Adrenal gland (tissue), 9 donors: ENCODE measurements at regions not wholly inside any gene's neighbourhood (a gene's known extent, or its start where the extent isn't known, plus 50 kb on each side); places are given as distances from the start of the nearest gene placed in this dataset.

ENCODE experiments used
- DNase-seq, 7 donors: peaks; one replicate each; pipeline ENCODE4 v3.0.0-alpha.2; 2019 to 2020
- H3K27ac ChIP-seq, 5 donors: fragments of 200-600 bp; sonication (generic) in 4 of 5; 1 replicate in 3 of 5; 2 replicates in 2 of 5; pipeline versions ENCODE4 v1.5.1 to v1.8.0; 2016 to 2020; ENCODE audit warnings: mild to moderate bottlenecking in 1 of 5
- H3K27me3 ChIP-seq: fragments of 200-600 bp; 2 replicates; pipeline ENCODE4 v1.8.0; 2021
- H3K36me3 ChIP-seq, 2 donors: fragments of 200-600 bp; replicated peaks in 1 of 2; 1 replicate in 1 of 2; 2 replicates in 1 of 2; pipeline versions ENCODE4 v1.5.1 to v1.8.0; 2018 to 2022
- H3K4me1 ChIP-seq, 2 donors: fragments of 200-600 bp; replicated peaks in 1 of 2; 1 replicate in 1 of 2; 2 replicates in 1 of 2; pipeline versions ENCODE4 v1.5.1 to v1.8.0; 2018 to 2021
- H3K4me3 ChIP-seq, 4 donors: fragments of 200-600 bp; sonication (generic) in 3 of 4; one replicate each; pipeline ENCODE4 v1.5.1; 2016 to 2018
- H3K9me3 ChIP-seq, 3 donors: fragments of 200-600 bp; sonication (generic) in 1 of 3; replicated peaks in 1 of 3; 1 replicate in 2 of 3; 2 replicates in 1 of 3; pipeline versions ENCODE4 v1.5.1 to v1.8.0; 2016 to 2021
- POLR2A ChIP-seq, 2 donors: fragments of 450-650 bp; IDR thresholded peaks; one replicate each; pipeline ENCODE4 v1.6.1; 2017; ENCODE audit warnings: antibody characterized with exemption in 2 of 2, mild to moderate bottlenecking in 2 of 2, moderate library complexity in 1 of 2
- WGBS, 4 donors: extraction: QIAGEN DNeasy Blood & Tissue Kit in 2 of 4; methylation state at CpG; one replicate each; pipeline versions ENCODE4 v1.1.5 to v1.1.7; 2013 to 2017; 5-methylcytosine and 5-hydroxymethylcytosine counted together
- intact Hi-C, 2 donors: fragments of 100-400 bp; cut with DNase I; formaldehyde crosslinking; loops; one replicate each; pipeline versions ENCODE4 v1.14.1 to v1.15.0; 2022 to 2023
- TF ChIP-seq, protein P1 (sequence below), 6 experiments: fragments of 450-650 bp in 4 of 6; fragments of 200-600 bp in 2 of 6; sonication (generic) in 1 of 6; IDR thresholded peaks; 1 replicate in 5 of 6; 2 replicates in 1 of 6; pipeline versions ENCODE4 v1.5.1 to v1.8.0; 2016 to 2021; ENCODE audit warnings: antibody characterized with exemption in 6 of 6, mild to moderate bottlenecking in 2 of 6, moderate library complexity in 1 of 6
- donor health status: healthy with polysubstance abuse.
- donor health status: Bipolar disorder and iron deficiency.
- donor health status: DM: yes; HTN: yes; CAD: no.
- donor health status: DM: no; HTN: no; CAD: no.
- donor health status: DM: no; HTN: no; CAD: no.

DNA sequence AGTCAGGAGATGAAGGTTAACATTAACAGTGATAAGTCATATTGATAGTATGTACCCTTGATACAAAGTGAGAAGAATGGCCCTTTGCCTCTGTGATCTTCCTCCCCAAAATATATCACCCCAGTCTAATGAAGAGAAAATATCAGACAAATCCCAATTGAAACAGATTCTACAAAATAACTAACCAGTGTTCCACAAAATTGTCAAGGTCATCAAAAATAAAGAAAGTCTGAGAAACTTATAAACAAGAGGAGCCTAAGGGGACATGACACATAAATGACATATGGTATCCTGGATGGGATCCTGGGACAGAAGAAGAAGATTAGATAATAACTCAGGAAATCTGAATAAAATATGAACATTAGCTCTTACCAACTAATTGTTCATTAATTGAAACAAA is 398.4 kb downstream of the DSC3 start:
- Histone ChIP-seq H3K4me1 (no peaks in the 10 kb centered on the region), H3K9me3 (no peaks in the 10 kb centered on the region), H3K27me3 (no peaks in the 10 kb centered on the region), H3K36me3 (no peaks in the 10 kb centered on the region), H3K27ac (no peak overlapping the region), H3K4me3 (no peak overlapping the region)
- no peak for TF ChIP-seq POLR2A (IDR thresholded peaks at IDR 0.05)
- TF ChIP-seq, protein P1, sequence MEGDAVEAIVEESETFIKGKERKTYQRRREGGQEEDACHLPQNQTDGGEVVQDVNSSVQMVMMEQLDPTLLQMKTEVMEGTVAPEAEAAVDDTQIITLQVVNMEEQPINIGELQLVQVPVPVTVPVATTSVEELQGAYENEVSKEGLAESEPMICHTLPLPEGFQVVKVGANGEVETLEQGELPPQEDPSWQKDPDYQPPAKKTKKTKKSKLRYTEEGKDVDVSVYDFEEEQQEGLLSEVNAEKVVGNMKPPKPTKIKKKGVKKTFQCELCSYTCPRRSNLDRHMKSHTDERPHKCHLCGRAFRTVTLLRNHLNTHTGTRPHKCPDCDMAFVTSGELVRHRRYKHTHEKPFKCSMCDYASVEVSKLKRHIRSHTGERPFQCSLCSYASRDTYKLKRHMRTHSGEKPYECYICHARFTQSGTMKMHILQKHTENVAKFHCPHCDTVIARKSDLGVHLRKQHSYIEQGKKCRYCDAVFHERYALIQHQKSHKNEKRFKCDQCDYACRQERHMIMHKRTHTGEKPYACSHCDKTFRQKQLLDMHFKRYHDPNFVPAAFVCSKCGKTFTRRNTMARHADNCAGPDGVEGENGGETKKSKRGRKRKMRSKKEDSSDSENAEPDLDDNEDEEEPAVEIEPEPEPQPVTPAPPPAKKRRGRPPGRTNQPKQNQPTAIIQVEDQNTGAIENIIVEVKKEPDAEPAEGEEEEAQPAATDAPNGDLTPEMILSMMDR (IDR thresholded peaks at IDR 0.05), result no peak
- intact Hi-C loops, result no loop called here
- no peak for DNase-seq

DNA sequence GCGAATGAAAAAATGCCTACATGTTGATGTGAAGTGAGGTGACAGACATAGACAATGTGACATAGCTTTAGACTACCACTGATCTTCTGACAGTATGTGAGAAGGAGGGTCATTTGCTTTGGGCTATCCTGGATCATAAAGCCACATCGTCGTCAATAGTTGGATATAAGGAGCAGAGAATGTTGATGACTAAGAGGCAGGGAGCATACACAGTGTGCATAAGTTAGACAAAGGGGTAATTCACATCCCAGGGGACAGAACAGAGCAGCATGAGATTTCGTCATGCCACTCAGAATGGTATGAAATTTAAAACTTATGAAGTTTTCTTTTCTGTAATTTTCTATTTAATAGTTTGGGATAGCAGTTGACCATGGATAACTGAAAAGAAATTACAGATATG is 403.2 kb downstream of the DSC3 start:
- Histone ChIP-seq H3K9me3 (no peaks in the 10 kb centered on the region), H3K4me1 (no peaks in the 10 kb centered on the region), H3K27me3 (no peaks in the 10 kb centered on the region), H3K36me3 (no peaks in the 10 kb centered on the region), H3K27ac (no peak overlapping the region), H3K4me3 (no peak overlapping the region)
- intact Hi-C loops, result no loop called here
- no peak for DNase-seq
- TF ChIP-seq POLR2A (IDR thresholded peaks at IDR 0.05), result no peak
- TF ChIP-seq, protein P1 (IDR thresholded peaks at IDR 0.05), result no peak
- 59 to 78% (median 71%) methylated on average over 4 of the region's 4 CpGs for WGBS, 4 donors

DNA sequence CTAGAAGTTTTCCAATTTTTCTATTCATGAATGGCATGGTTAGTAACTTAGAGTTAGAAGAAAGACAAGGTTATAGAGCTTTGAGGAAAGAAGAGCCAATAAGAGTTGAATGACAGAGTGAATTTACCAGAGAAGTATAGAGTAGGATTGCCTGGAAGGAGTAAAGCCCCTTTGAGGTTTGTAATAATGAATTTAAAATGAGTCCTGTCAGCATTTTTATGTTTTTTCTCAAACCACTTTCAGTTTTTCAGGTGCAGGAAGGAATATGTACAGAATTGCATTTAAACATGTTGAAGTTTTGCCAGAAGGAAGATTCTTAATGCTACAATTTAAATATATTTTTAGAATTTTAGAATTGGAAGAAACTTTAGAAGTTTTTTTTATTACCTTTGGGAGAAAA is 408.3 kb downstream of the DSC3 start:
- intact Hi-C loops, result no loop called here
- no peaks in the 10 kb centered on the region for H3K36me3 ChIP-seq

DNA sequence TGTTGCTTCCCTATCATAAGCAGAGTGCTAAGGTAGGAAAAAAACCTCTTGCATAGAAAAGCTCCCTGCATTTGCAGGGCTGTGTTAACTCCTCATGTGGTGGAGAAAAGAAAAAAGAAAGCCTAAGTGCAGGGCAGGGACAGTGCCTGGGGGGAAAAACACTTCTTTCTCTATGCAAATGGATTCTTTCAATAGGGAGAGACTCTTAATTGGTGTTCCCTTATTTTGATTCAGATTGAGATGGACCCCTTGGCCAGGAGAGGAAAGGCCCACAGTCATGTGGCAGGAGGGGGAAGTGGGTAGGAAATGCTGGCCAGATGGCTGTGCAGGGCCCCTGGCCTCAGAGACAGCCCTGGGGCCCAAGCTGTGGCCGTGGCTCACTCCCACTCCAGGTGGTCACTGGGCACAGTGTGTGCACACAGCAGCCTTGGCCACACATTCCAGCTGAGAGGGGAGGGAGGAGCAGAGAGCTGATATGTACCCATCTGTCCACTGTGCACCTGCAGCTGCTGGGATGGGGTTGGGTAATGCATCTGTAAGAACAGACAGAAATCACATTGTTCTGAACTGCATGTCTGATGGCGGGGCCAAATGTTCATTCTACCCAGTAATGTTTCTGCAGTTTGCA is 410.4 kb downstream of the DSC3 start:
- 51 to 66% (median 61%) methylated on average over 2 of the region's 2 CpGs for WGBS, 4 donors

More for the DNA sequence above, 408.3 kb downstream of the DSC3 start:
- H3K27ac ChIP-seq, result no peak overlapping the region
- TF ChIP-seq POLR2A (IDR thresholded peaks at IDR 0.05), result no peak
- TF ChIP-seq, protein P1 (IDR thresholded peaks at IDR 0.05), result no peak
- no peaks in the 10 kb centered on the region for H3K9me3 ChIP-seq
- no peaks in the 10 kb centered on the region for H3K4me1 ChIP-seq
- no peaks in the 10 kb centered on the region for H3K27me3 ChIP-seq
- H3K4me3 ChIP-seq, result no peak overlapping the region
- DNase-seq, result no peak

More for the DNA sequence above, 410.4 kb downstream of the DSC3 start:
- no peaks in the 10 kb centered on the region for H3K9me3 ChIP-seq
- DNase-seq, result no peak
- no peak overlapping the region for H3K4me3 ChIP-seq
- TF ChIP-seq, protein P1 (IDR thresholded peaks at IDR 0.05), result no peak
- TF ChIP-seq POLR2A (IDR thresholded peaks at IDR 0.05), result no peak
- intact Hi-C loops, result no loop called here
- no peak overlapping the region for H3K27ac ChIP-seq
- no peaks in the 10 kb centered on the region for H3K4me1 ChIP-seq
- no peaks in the 10 kb centered on the region for H3K36me3 ChIP-seq
- H3K27me3 ChIP-seq, result no peaks in the 10 kb centered on the region
